Adrenal gland (tissue), 9 donors: ENCODE measurements at regions not wholly inside any gene's neighbourhood (a gene's known extent, or its start where the extent isn't known, plus 50 kb on each side); places are given as distances from the start of the nearest gene placed in this dataset.

Experiments
- DNase-seq, 7 donors: peaks; one replicate each; pipeline ENCODE4 v3.0.0-alpha.2; 2019 to 2020
- H3K27ac ChIP-seq, 5 donors: fragments of 200-600 bp; sonication (generic) in 4 of 5; 1 replicate in 3 of 5; 2 replicates in 2 of 5; pipeline versions ENCODE4 v1.5.1 to v1.8.0; 2016 to 2020; ENCODE audit warnings: mild to moderate bottlenecking in 1 of 5
- H3K27me3 ChIP-seq: fragments of 200-600 bp; 2 replicates; pipeline ENCODE4 v1.8.0; 2021
- H3K36me3 ChIP-seq, 2 donors: fragments of 200-600 bp; replicated peaks in 1 of 2; 1 replicate in 1 of 2; 2 replicates in 1 of 2; pipeline versions ENCODE4 v1.5.1 to v1.8.0; 2018 to 2022
- H3K4me1 ChIP-seq, 2 donors: fragments of 200-600 bp; replicated peaks in 1 of 2; 1 replicate in 1 of 2; 2 replicates in 1 of 2; pipeline versions ENCODE4 v1.5.1 to v1.8.0; 2018 to 2021
- H3K4me3 ChIP-seq, 4 donors: fragments of 200-600 bp; sonication (generic) in 3 of 4; one replicate each; pipeline ENCODE4 v1.5.1; 2016 to 2018
- H3K9me3 ChIP-seq, 3 donors: fragments of 200-600 bp; sonication (generic) in 1 of 3; replicated peaks in 1 of 3; 1 replicate in 2 of 3; 2 replicates in 1 of 3; pipeline versions ENCODE4 v1.5.1 to v1.8.0; 2016 to 2021
- CTCF ChIP-seq, 6 experiments: fragments of 450-650 bp in 4 of 6; fragments of 200-600 bp in 2 of 6; sonication (generic) in 1 of 6; IDR thresholded peaks; 1 replicate in 5 of 6; 2 replicates in 1 of 6; pipeline versions ENCODE4 v1.5.1 to v1.8.0; 2016 to 2021; ENCODE audit warnings: antibody characterized with exemption in 6 of 6, mild to moderate bottlenecking in 2 of 6, moderate library complexity in 1 of 6
- POLR2A ChIP-seq, 2 donors: fragments of 450-650 bp; IDR thresholded peaks; one replicate each; pipeline ENCODE4 v1.6.1; 2017; ENCODE audit warnings: antibody characterized with exemption in 2 of 2, mild to moderate bottlenecking in 2 of 2, moderate library complexity in 1 of 2
- WGBS, 4 donors: extraction: QIAGEN DNeasy Blood & Tissue Kit in 2 of 4; methylation state at CpG; one replicate each; pipeline versions ENCODE4 v1.1.5 to v1.1.7; 2013 to 2017; 5-methylcytosine and 5-hydroxymethylcytosine counted together
- intact Hi-C, 2 donors: fragments of 100-400 bp; cut with DNase I; formaldehyde crosslinking; loops; one replicate each; pipeline versions ENCODE4 v1.14.1 to v1.15.0; 2022 to 2023
- donor health status: healthy with polysubstance abuse.
- donor health status: Bipolar disorder and iron deficiency.
- donor health status: DM: yes; HTN: yes; CAD: no.
- donor health status: DM: no; HTN: no; CAD: no.
- donor health status: DM: no; HTN: no; CAD: no.

GRCh38 chr2:156147594-156148330, 184.8 kb downstream of the NR4A2 start:
- DNase-seq = no peak
- Histone ChIP-seq H3K36me3 (no peaks in the 10 kb centered on the region), H3K4me3 (no peak overlapping the region), H3K9me3 (no peaks in the 10 kb centered on the region), H3K4me1 (no peaks in the 10 kb centered on the region), H3K27me3 (no peaks in the 10 kb centered on the region), H3K27ac (no peak overlapping the region)
- WGBS, 4 donors = 27 to 40% (median 36%) methylated on average over 4 of the region's 4 CpGs
- intact Hi-C loops = no loop called here
- TF ChIP-seq POLR2A (IDR thresholded peaks at IDR 0.05) (no peak), CTCF (IDR thresholded peaks at IDR 0.05) (no peak)

- Histone ChIP-seq H3K27me3 (no peaks in the 10 kb centered on the region), H3K4me3 (no peak overlapping the region), H3K9me3 (no peaks in the 10 kb centered on the region), H3K36me3 (no peaks in the 10 kb centered on the region), H3K4me1 (no peaks in the 10 kb centered on the region), H3K27ac (no peak overlapping the region)
- TF ChIP-seq CTCF (IDR thresholded peaks at IDR 0.05) (no peak), POLR2A (IDR thresholded peaks at IDR 0.05) (no peak)
- 78 to 89% (median 86%) methylated on average over 3 of the region's 3 CpGs for WGBS, 4 donors
- intact Hi-C loops = no loop called here
- DNase-seq = no peak
These were observed 186.5 kb downstream of the NR4A2 start for GRCh38 chr2:156145976-156146375.

- no peak for DNase-seq
- 53 to 70% (median 60%) methylated on average over 3 of the region's 3 CpGs for WGBS, 4 donors
- Histone ChIP-seq H3K27me3 (no peaks in the 10 kb centered on the region), H3K9me3 (no peaks in the 10 kb centered on the region), H3K4me3 (no peak overlapping the region), H3K4me1 (no peaks in the 10 kb centered on the region), H3K27ac (no peak overlapping the region), H3K36me3 (no peaks in the 10 kb centered on the region)
- intact Hi-C loops = no loop called here
- TF ChIP-seq CTCF (IDR thresholded peaks at IDR 0.05) = no peak
- no peak for TF ChIP-seq POLR2A (IDR thresholded peaks at IDR 0.05)
These were observed 187.1 kb downstream of the NR4A2 start for GRCh38 chr2:156145469-156145868.

GRCh38 chr2:156136566-156136965, 196.0 kb downstream of the NR4A2 start:
- H3K36me3 ChIP-seq = no peaks in the 10 kb centered on the region
- no peak for DNase-seq
- no peak overlapping the region for H3K27ac ChIP-seq
- H3K27me3 ChIP-seq = no peaks in the 10 kb centered on the region
- no peaks in the 10 kb centered on the region for H3K9me3 ChIP-seq
- no peak overlapping the region for H3K4me3 ChIP-seq
- WGBS, 4 donors = 51 to 69% (median 59%) methylated on average over 4 of the region's 4 CpGs
- H3K4me1 ChIP-seq = no peaks in the 10 kb centered on the region
- intact Hi-C loops = no loop called here
- TF ChIP-seq CTCF (IDR thresholded peaks at IDR 0.05) (no peak), POLR2A (IDR thresholded peaks at IDR 0.05) (no peak)
